MM.1S (cell line): ENCODE measurements at regions not wholly inside any gene's neighbourhood (a gene's known extent, or its start where the extent isn't known, plus 50 kb on each side); places are given as distances from the start of the nearest gene placed in this dataset.

ENCODE experiments used
- CTCF ChIP-seq: fragments of 300-600 bp; sonication (generic); IDR thresholded peaks from 2 replicates; pipeline ENCODE4 v1.5.1; 2016; ENCODE audit warnings: antibody characterized with exemption, low read length, mixed read lengths
- EZH2 ChIP-seq: fragments of 300-600 bp; sonication (generic); optimal IDR thresholded peaks from 2 replicates; pipeline ENCODE3; 2017; ENCODE audit warnings: low read depth, mild to moderate bottlenecking, antibody characterized with exemption, low read length, mixed read lengths
- EZH2phosphoT487 ChIP-seq: fragments of 300-600 bp; sonication (generic); IDR thresholded peaks from 2 replicates; pipeline ENCODE4 v1.6.1; 2018; ENCODE audit warnings: antibody characterized with exemption, low read length

GRCh38 chr3:189537135-189537534 is 94.1 kb upstream of the TP63 start:
- TF ChIP-seq CTCF = no peak
- TF ChIP-seq EZH2phosphoT487 = no peak
- TF ChIP-seq EZH2 = no peak
